HG03469 (cell line): ENCODE measurements at regions not wholly inside any gene's neighbourhood (a gene's known extent, or its start where the extent isn't known, plus 50 kb on each side); places are given as distances from the start of the nearest gene placed in this dataset.

ENCODE experiments used
- ATAC-seq: cut with Tn5 transposase; IDR thresholded peaks from one replicate; pipeline ENCODE4 v1.9.1; 2021; ENCODE audit warnings: mild to moderate bottlenecking, moderate library complexity, moderate number of reproducible peaks; ENCODE audit not compliant: unreplicated experiment

- ATAC-seq = no peak
These were observed 299.3 kb upstream of the PITRM1 start for GRCh38 chr10:3471927-3472286.

GRCh38 chr10:3471472-3471871 is 298.9 kb upstream of the PITRM1 start:
- no peak for ATAC-seq

- no peak for ATAC-seq
These were observed 297.6 kb upstream of the PITRM1 start for GRCh38 chr10:3470191-3470590.

GRCh38 chr10:3469639-3470020 is 297.0 kb upstream of the PITRM1 start:
- ATAC-seq = no peak

- no peak for ATAC-seq
These were observed 296.5 kb upstream of the PITRM1 start for GRCh38 chr10:3468919-3469638.

GRCh38 chr10:3467052-3467951 is 294.7 kb upstream of the PITRM1 start:
- ATAC-seq = no peak

- ATAC-seq = no peak
These were observed 292.9 kb upstream of the PITRM1 start for GRCh38 chr10:3465406-3465891.

GRCh38 chr10:3464760-3465405 is 292.3 kb upstream of the PITRM1 start:
- no peak for ATAC-seq

- ATAC-seq = no peak
These were observed 288.0 kb upstream of the PITRM1 start for GRCh38 chr10:3460420-3461128.

GRCh38 chr10:3455385-3456334 is 283.1 kb upstream of the PITRM1 start:
- no peak for ATAC-seq

GRCh38 chr10:3452683-3453361 is 280.2 kb upstream of the PITRM1 start:
- ATAC-seq = no peak

- no peak for ATAC-seq
These were observed 279.6 kb upstream of the PITRM1 start for GRCh38 chr10:3452173-3452626.

GRCh38 chr10:3451516-3452172 is 279.1 kb upstream of the PITRM1 start:
- ATAC-seq = no peak

GRCh38 chr10:3446221-3446620 is 273.6 kb upstream of the PITRM1 start:
- ATAC-seq = no peak

- ATAC-seq = no peak
These were observed 273.1 kb upstream of the PITRM1 start for GRCh38 chr10:3445648-3446047.

GRCh38 chr10:3442451-3442990 is 269.9 kb upstream of the PITRM1 start:
- ATAC-seq = no peak

GRCh38 chr10:3439183-3439582 is 266.6 kb upstream of the PITRM1 start:
- no peak for ATAC-seq

- ATAC-seq = no peak
These were observed 266.0 kb upstream of the PITRM1 start for GRCh38 chr10:3438606-3439005.
